ENCODE measurements at regions not wholly inside any gene's neighbourhood (a gene's known extent, or its start where the extent isn't known, plus 50 kb on each side); places are given as distances from the start of the nearest gene placed in this dataset.

DNA sequence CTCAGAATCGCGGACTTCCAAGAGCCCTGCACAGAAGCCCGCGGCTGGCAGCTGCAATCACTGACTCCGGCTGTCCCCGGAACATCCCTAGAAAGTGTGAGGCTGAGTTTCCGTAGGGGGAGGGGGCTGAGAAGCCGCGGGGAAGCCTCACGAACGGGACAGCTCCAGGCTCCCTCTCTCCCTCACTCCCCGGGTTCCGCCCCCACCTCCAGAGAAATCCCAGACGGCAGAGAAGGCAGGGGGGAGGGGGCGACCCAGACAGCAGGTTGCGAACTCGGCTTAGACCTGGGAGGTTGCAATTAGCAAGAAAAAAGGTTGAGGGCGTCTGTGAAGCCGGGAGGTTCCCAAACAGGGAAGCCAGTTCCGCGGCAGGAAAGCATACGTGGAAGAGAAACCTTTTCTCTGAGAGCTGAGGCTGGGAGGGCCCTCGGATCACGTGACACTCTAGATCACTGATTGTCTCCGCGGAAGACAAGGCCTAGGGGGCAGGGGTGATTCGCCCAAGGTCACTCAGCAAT lies 73.8 kb upstream of the CPLX2 start:
- TF ChIP-seq, protein P1, sequence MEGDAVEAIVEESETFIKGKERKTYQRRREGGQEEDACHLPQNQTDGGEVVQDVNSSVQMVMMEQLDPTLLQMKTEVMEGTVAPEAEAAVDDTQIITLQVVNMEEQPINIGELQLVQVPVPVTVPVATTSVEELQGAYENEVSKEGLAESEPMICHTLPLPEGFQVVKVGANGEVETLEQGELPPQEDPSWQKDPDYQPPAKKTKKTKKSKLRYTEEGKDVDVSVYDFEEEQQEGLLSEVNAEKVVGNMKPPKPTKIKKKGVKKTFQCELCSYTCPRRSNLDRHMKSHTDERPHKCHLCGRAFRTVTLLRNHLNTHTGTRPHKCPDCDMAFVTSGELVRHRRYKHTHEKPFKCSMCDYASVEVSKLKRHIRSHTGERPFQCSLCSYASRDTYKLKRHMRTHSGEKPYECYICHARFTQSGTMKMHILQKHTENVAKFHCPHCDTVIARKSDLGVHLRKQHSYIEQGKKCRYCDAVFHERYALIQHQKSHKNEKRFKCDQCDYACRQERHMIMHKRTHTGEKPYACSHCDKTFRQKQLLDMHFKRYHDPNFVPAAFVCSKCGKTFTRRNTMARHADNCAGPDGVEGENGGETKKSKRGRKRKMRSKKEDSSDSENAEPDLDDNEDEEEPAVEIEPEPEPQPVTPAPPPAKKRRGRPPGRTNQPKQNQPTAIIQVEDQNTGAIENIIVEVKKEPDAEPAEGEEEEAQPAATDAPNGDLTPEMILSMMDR (IDR thresholded peaks at IDR 0.05) = no peak
- no peak for TF ChIP-seq POLR2A (IDR thresholded peaks at IDR 0.05)
